ENCODE measurements at regions not wholly inside any gene's neighbourhood (a gene's known extent, or its start where the extent isn't known, plus 50 kb on each side); places are given as distances from the start of the nearest gene placed in this dataset. TPM values are rescaled to one million over a fixed set of nuclear protein-coding genes. Genes with fewer than 3 reads are reported as not detected.

- H3K27me3 ChIP-seq (ENCODE audit: control insufficient read depth, insufficient read depth, low read length) = no peaks in the 10 kb centered on the region
- no peak overlapping the region for H3K27ac ChIP-seq (ENCODE audit: low read depth, low read length)
- DNase-seq (ENCODE audit: low read depth in 4 of 6, low spot score in 6 of 6) = no peak
- H3K4me1 ChIP-seq (ENCODE audit: control insufficient read depth, insufficient read depth, low read length) = no peaks in the 10 kb centered on the region
- no peak overlapping the region for H3K4me3 ChIP-seq (ENCODE audit: low read depth, low read length)
- 88% methylated on average over 10 of the region's 13 CpGs for WGBS (ENCODE audit: insufficient coverage)
- no peaks in the 10 kb centered on the region for H3K36me3 ChIP-seq (ENCODE audit: control insufficient read depth, insufficient read depth, low read length)
- no peaks in the 10 kb centered on the region for H3K9me3 ChIP-seq (ENCODE audit: control insufficient read depth, insufficient read depth, low read length)
Measured at GRCh38 chr15:97892167-97892938, 68.2 kb upstream of the ARRDC4 start.

GRCh38 chr15:97893967-97894366, 66.5 kb upstream of the ARRDC4 start:
- peaks cover 2% of the 10 kb centered on the region for H3K4me1 ChIP-seq (ENCODE audit: control insufficient read depth, insufficient read depth, low read length)
- no peak overlapping the region for H3K4me3 ChIP-seq (ENCODE audit: low read depth, low read length)
- no peaks in the 10 kb centered on the region for H3K27me3 ChIP-seq (ENCODE audit: control insufficient read depth, insufficient read depth, low read length)
- H3K9me3 ChIP-seq (ENCODE audit: control insufficient read depth, insufficient read depth, low read length) = no peaks in the 10 kb centered on the region
- no peaks in the 10 kb centered on the region for H3K36me3 ChIP-seq (ENCODE audit: control insufficient read depth, insufficient read depth, low read length)
- no peak for DNase-seq (ENCODE audit: low read depth in 4 of 6, low spot score in 6 of 6)
- no peak overlapping the region for H3K27ac ChIP-seq (ENCODE audit: low read depth, low read length)
- no CpG with 5 or more reads among the region's 5 CpGs for WGBS (ENCODE audit: insufficient coverage)

- Histone ChIP-seq H3K36me3 (ENCODE audit: control insufficient read depth, insufficient read depth, low read length) (no peaks in the 10 kb centered on the region), H3K4me3 (ENCODE audit: low read depth, low read length) (no peak overlapping the region), H3K27me3 (ENCODE audit: control insufficient read depth, insufficient read depth, low read length) (no peaks in the 10 kb centered on the region), H3K4me1 (ENCODE audit: control insufficient read depth, insufficient read depth, low read length) (peaks cover 10% of the 10 kb centered on the region), H3K9me3 (ENCODE audit: control insufficient read depth, insufficient read depth, low read length) (no peaks in the 10 kb centered on the region), H3K27ac (ENCODE audit: low read depth, low read length) (no peak overlapping the region)
- whole genome bisulfite sequencing (ENCODE audit: insufficient coverage) = 59% methylated on average over 5 of the region's 5 CpGs
- DNase-seq (ENCODE audit: low read depth in 4 of 6, low spot score in 6 of 6) = peak in 1 of 6 donors; percentile 51
Measured at GRCh38 chr15:97899981-97900380, 60.5 kb upstream of the ARRDC4 start.

GRCh38 chr15:97902140-97902780, 58.2 kb upstream of the ARRDC4 start:
- 64% methylated on average over 10 of the region's 10 CpGs for WGBS (ENCODE audit: insufficient coverage)
- H3K36me3 ChIP-seq (ENCODE audit: control insufficient read depth, insufficient read depth, low read length) = no peaks in the 10 kb centered on the region
- H3K4me3 ChIP-seq (ENCODE audit: low read depth, low read length) = no peak overlapping the region
- H3K27ac ChIP-seq (ENCODE audit: low read depth, low read length) = no peak overlapping the region
- H3K27me3 ChIP-seq (ENCODE audit: control insufficient read depth, insufficient read depth, low read length) = no peaks in the 10 kb centered on the region
- peaks cover 10% of the 10 kb centered on the region for H3K4me1 ChIP-seq (ENCODE audit: control insufficient read depth, insufficient read depth, low read length)
- no peaks in the 10 kb centered on the region for H3K9me3 ChIP-seq (ENCODE audit: control insufficient read depth, insufficient read depth, low read length)
- DNase-seq (ENCODE audit: low read depth in 4 of 6, low spot score in 6 of 6) = peak in 1 of 6 donors; percentile 52

- no peaks in the 10 kb centered on the region for H3K9me3 ChIP-seq (ENCODE audit: control insufficient read depth, insufficient read depth, low read length)
- DNase-seq (ENCODE audit: low read depth in 4 of 6, low spot score in 6 of 6) = no peak
- 80% methylated on average over 1 of the region's 3 CpGs for WGBS (ENCODE audit: insufficient coverage)
- no peaks in the 10 kb centered on the region for H3K36me3 ChIP-seq (ENCODE audit: control insufficient read depth, insufficient read depth, low read length)
- H3K4me1 ChIP-seq (ENCODE audit: control insufficient read depth, insufficient read depth, low read length) = peaks cover 10% of the 10 kb centered on the region
- H3K27ac ChIP-seq (ENCODE audit: low read depth, low read length) = no peak overlapping the region
- no peaks in the 10 kb centered on the region for H3K27me3 ChIP-seq (ENCODE audit: control insufficient read depth, insufficient read depth, low read length)
- H3K4me3 ChIP-seq (ENCODE audit: low read depth, low read length) = no peak overlapping the region
Measured at GRCh38 chr15:97903560-97903959, 56.9 kb upstream of the ARRDC4 start.

GRCh38 chr15:97903971-97904572, 56.4 kb upstream of the ARRDC4 start:
- peak in 4 of 6 donors; percentile 43 to 89 (median 67) for DNase-seq (ENCODE audit: low read depth in 4 of 6, low spot score in 6 of 6)
- Histone ChIP-seq H3K27ac (ENCODE audit: low read depth, low read length) (no peak overlapping the region), H3K27me3 (ENCODE audit: control insufficient read depth, insufficient read depth, low read length) (no peaks in the 10 kb centered on the region), H3K4me3 (ENCODE audit: low read depth, low read length) (no peak overlapping the region), H3K4me1 (ENCODE audit: control insufficient read depth, insufficient read depth, low read length) (peaks cover 7% of the 10 kb centered on the region), H3K36me3 (ENCODE audit: control insufficient read depth, insufficient read depth, low read length) (no peaks in the 10 kb centered on the region), H3K9me3 (ENCODE audit: control insufficient read depth, insufficient read depth, low read length) (no peaks in the 10 kb centered on the region)
- 5% methylated on average over 17 of the region's 26 CpGs for WGBS (ENCODE audit: insufficient coverage)

- H3K27ac ChIP-seq (ENCODE audit: low read depth, low read length) = no peak overlapping the region
- H3K4me3 ChIP-seq (ENCODE audit: low read depth, low read length) = no peak overlapping the region
- peak in 4 of 6 donors; percentile 38 to 84 (median 58) for DNase-seq (ENCODE audit: low read depth in 4 of 6, low spot score in 6 of 6)
- H3K27me3 ChIP-seq (ENCODE audit: control insufficient read depth, insufficient read depth, low read length) = no peaks in the 10 kb centered on the region
- H3K4me1 ChIP-seq (ENCODE audit: control insufficient read depth, insufficient read depth, low read length) = no peaks in the 10 kb centered on the region
- H3K36me3 ChIP-seq (ENCODE audit: control insufficient read depth, insufficient read depth, low read length) = no peaks in the 10 kb centered on the region
- no CpG with 5 or more reads among the region's 3 CpGs for WGBS (ENCODE audit: insufficient coverage)
- no peaks in the 10 kb centered on the region for H3K9me3 ChIP-seq (ENCODE audit: control insufficient read depth, insufficient read depth, low read length)
Measured at GRCh38 chr15:97909291-97909891, 51.1 kb upstream of the ARRDC4 start.

Small RNA genes in the stretch of these regions (small RNA-seq; reads per million reads assigned to genes)
- gene AC110588.1 (ENCODE audit: low replicate concordance) (not detected), gene RF00017 (ENCODE audit: low replicate concordance) (not detected), gene RNA5SP401 (ENCODE audit: low replicate concordance) (not detected)

Measured in spinal cord (tissue), 10 donors.